ENCODE measurements at regions not wholly inside any gene's neighbourhood (a gene's known extent, or its start where the extent isn't known, plus 50 kb on each side); places are given as distances from the start of the nearest gene placed in this dataset.
"Not testable (repeated sequence)": the region's sequence is repeated elsewhere in the genome, so short reads cannot be mapped to it uniquely, and the experiment has no call there.

DNA sequence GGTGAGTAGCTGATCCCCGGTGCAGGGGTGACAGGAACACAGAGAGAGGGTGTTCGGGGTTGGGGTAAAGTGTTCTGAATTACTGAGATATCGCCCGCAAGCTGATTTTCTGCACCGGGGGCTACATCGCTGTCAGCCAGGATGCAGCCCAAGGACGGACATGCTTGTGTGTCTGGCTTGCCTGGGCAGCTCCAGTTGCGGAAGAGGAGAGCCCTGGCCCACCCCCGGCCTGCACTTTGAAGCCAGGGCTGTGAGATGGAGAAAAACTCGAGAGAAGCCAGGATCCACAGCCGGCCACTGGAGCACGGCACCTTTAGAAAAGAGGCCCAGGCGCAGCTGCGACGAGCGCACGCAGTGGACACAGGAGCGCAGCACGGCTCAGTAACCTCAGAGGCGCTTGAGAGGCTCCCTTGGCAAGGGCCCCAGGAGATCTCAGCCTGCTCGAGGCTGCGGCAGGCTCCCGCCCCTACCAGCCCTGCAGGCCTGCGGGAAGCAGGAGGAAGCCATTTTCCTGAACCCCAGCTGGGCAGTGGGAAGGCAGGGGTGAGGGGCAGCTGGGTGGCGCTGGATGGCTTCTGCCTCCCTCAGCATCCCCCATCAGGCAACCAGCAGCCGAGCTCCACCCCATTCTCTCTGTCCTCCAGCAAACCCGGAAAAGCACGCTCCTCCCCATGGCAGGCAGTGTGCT, 59.2 kb downstream of the C9orf50 start:
- no peak for DNase-seq (ENCODE audit: low read depth in 2 of 3, low spot score in 2 of 3)

DNA sequence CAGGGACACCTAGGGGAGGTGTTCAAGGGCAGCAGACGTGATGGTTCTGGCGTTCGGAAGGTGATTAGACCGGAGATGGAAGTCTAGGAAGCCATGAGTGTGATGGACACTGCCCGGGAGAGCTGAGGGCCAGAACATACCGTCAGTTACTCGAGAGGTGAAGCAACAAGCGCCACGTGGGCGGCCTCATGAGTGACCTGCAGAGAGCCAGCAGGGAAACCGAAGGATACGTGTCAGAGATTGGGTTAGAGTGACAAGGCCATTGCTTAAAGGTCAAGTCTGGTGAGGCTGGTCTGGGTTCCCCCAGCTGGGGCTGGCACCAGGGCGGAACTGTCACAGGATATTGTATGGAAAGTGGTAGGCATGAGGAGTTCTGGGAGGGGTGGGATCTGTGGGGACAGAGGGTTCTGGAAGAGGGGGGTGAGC, 60.0 kb downstream of the C9orf50 start:
- no peak for DNase-seq (ENCODE audit: low read depth in 2 of 3, low spot score in 2 of 3)

DNA sequence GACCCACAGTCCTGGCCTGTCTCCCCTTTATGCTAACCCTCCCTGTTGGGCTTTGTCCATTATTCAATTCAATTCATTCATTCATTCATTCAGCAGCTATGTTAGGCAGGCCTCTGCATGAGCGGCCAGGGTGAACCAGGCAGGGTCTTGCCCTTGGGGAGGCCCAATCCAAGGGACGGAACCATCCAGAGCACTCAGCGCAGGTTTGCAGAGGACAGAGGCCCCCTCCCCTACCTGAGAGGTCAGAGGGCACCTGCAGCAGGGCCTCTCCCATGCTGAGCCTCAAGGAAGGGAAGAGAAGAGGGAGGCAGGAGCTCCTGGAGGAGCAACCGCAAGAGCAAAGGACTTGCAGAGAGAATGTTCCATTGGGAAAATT, 61.4 kb downstream of the C9orf50 start:
- no peak for DNase-seq (ENCODE audit: low read depth in 2 of 3, low spot score in 2 of 3)

DNA sequence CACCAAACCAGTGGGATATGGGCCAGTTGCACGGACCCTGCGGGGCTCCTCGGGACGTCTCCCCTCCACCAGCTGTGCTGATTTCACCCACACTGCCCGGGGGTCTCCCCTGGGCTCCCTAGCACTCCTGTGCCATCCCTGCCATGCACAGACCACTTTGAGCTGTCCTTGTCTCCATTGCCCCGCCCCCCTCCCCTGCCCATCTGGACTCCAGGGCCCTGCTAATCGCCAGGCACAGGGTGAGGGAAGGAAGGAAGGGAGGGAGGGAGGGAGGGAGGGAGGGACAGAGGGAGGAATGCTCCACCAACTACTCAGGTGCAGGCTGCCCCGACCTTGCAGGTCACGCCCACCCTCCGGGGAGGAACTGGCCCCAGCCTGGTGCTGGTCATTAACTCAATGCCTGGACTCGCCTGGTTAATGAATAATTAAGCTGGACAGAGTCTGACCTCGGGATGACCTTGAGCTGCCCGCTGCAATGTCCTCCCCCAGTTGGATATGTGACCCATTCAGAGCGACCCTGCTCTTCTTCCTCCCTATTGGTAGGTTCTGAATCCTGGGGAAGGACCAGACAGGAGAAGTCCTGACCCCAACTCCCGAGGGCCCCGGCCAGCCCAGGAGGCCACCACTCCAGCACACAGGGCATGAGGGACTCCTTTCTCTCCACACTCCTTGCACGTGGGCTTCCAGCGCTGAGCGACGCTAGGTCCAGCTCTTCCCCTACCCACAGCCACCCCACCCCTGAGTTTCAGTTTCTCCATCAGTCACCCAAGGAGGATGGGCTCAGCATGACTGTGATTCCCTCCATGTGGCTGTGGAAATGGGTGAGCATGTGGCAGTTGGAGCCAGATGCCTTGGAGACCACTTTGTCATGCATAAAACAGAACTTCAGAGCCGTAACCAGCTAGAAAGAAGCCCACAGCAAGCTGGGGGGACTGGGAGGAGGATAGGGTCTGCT, 62.1 kb downstream of the C9orf50 start:
- no peak for DNase-seq (ENCODE audit: low read depth in 2 of 3, low spot score in 2 of 3)

DNA sequence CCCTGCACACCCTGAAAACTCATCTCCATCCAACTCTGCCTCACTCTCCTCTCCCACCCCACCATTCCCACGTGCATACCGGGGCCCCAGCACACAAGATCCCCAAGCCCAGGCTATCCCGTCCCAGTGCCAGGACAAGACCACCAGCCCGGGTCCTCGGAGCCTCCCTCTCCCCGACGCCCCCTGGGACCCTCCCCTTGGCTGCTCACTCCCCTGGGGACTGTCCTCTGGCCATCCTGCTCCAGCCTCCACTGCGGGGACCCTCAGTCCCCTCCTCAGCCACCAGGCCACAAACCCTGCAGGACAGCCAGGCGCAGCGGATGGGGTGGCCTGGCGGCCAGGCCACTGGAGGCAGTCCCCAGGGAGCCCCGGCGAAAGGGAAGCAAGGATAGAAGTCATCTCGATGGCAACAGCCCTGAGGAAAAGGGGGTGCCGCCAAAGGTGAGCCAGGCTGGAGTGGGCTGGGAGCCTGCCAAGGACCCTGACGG, 62.8 kb downstream of the C9orf50 start:
- no peak for DNase-seq (ENCODE audit: low read depth in 2 of 3, low spot score in 2 of 3)

DNA sequence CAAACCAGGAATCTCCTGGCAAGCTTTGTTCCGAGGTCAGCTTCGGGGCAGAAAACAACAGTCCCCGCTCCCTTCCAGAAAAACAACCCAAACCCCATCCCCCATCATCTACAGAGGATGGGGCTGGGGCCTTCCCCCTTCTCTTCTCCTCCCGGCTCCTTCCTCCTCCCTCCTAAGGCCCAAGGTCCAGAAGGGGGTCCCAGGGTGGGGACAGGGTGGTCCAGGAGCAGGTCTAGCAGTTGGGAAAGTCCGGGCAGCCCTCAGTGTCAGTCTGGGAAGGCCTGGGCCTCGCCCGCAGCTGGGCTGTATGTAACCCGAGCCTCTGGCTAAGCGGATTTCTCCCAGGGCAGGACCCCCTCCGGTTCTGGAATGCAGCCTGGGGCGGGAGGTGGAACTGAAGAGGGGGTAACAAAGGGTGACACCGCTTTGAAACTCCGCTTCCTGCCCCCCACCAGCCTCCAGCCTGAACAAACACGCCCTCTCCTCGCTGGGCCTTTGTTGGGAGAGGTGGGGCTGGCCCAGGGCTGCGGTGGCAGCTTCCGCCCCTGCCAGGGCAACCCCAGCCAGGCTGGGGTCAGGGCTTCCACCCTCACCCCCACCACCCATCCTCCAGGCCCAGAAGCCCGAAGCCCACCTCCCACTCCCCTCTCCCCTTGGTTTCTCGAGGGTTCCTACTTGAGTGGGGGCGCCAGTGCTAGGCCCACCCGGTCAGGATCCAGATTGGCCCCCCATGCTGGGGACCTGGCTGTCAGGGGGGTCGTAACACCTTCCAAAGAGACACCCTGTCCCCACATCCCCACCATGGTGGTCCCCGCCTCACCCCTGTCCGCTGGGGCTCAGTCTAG, 63.5 kb downstream of the C9orf50 start:
- no peak for DNase-seq (ENCODE audit: low read depth in 2 of 3, low spot score in 2 of 3)

DNA sequence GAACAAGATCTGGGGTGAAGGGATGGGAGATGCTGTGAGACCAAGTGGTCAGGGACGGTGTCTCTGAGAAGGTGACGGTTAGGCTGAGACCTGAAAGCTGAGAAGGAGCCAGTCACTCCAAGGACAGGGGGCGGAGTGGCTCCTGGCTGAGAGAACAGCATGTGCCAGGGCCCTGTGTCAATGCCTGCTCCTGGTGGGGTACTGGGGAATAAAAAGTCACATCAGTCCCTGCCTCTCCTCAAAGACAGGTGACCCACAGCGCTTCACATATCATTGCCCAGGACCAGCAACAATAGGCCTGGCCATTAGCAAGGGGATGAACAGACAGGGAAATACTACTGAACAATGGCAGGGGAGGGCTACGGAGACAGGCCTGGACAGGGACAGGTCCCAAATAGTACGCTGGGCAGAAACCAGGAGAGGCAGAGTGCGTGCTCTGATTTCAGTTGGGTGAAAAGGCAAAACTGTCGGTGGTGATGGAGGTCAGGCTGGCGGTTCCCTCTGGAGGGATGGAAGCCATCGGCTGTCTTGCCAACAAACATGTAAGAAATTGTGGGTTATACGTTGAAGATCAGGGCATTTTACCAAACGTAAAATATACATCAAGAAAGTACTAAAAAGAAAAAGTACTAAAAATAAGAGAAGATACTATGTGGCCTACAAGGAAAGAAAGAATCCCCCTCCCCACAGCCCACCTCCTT, 64.3 kb downstream of the C9orf50 start:
- DNase-seq (ENCODE audit: low read depth in 2 of 3, low spot score in 2 of 3) = no peak

DNA sequence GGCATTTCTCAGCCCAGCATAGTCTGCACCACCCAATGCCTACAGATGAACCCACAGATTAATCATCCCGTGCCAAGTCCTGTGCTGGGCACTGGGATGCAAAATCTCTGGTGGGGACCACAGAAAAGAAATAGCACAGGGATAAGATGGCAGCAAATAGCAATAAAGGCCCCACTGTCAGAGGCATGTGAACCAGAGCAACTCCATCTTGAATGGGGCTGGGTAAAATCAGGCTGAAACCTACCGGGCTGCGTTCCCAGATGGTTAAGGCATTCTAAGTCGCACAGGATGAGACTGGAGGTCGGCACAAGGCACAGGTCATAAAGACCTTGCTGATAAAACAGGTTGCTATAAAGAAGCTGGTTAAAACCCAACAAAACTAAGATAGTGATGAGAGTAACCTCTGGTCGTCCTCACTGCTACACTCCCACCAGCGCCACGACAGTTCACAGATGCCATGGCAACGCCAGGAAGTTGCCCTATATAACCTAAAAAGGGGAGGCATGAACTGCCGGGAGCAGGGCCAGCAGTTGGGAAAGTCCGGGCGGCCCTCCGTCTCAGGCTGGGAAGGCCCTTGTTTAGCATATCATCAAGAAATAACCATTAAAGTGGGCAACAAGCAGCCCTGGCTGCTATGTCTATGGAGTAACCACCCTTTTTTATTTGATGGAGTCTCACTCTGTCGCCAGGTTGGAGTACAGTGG, 65.2 kb downstream of the C9orf50 start:
- no peak for DNase-seq (ENCODE audit: low read depth in 2 of 3, low spot score in 2 of 3)

DNA sequence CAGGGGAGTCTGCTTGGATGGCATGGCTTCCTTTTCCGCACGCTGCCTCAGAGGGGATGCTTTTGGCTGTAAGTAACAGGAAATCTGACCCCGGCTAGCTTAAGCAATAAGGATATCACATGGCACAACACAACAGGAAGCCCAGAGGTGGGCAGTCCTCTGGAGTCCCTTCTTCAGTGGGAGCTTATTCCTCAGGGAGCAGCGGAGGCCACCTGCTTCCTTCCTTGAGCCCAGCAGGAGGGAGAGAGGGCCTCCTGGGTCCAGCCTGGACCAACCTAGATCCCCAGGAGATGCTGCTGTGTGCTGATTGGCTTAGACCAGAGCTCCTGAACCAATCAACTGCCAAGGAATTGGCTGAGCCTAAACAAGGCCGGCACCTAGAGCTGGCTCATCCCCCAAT, 66.3 kb downstream of the C9orf50 start:
- no peak for DNase-seq (ENCODE audit: low read depth in 2 of 3, low spot score in 2 of 3)

DNA sequence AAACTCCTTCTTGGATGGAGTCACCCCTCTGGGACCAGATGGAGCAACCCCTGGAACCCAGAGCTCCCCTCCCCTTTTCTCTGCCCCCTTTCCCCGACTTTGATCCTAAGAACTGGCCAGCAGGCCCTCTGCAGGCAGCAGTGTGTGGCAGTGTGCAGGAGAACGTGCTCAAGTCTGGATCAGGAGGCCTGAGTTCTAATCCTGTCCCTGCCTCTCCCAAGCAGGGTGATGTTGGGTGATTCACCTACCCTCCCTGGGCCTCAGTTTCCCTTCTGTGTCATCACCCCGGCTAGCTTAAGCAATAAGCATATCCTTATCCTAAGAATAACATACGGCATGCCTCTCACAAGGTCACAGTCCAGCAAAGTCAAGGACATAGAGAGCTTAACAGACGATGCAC, 67.6 kb downstream of the C9orf50 start:
- no peak for DNase-seq (ENCODE audit: low read depth in 2 of 3, low spot score in 2 of 3)

DNA sequence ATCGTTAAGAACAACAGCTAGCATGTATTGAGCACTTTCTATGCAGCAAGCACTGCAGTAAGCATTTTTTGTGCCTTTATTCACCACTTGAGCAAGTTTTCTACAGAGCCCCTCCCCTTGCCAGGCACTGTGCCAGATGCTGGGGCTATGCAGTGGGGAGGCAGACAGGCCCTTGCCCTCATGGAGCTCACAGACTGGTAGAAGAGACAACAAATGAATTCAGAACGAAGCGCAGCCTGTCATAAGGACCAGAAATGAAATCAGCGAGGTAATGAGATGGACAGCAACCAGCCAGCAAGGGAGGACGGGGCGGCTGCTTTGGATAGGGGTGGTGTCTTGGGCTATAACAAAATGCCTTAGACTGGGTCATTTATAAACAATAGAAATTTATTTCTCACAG, 68.8 kb downstream of the C9orf50 start:
- DNase-seq (ENCODE audit: low read depth in 2 of 3, low spot score in 2 of 3) = no peak

DNA sequence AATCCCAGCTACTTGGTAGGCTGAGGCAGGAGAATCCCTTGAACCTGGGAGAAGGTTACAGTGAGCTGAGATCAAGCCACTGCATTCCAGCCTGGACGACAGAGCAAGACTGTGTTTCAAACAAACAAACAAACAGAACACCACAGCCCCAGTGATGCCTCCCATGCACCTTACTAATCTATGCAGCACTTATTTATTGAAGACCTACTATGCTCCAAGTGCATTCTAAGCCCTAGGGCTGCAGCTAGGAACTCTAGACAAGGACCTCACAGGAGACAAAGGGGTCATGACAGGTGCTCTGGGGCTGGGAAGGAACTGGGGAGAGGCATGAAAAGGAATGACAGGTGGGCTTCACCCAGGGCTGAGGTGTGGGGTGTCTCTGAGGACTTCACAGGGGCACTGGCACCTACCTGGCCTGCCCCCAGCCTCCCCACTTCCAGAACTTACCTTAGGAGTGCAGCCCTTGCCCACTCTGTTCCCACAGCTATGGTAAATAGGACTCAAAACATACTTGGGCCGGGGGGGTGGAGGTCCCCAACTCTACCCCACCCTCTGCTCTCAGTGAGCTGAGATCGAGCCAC, 69.4 kb downstream of the C9orf50 start:
- DNase-seq (ENCODE audit: low read depth in 2 of 3, low spot score in 2 of 3) = no peak

DNA sequence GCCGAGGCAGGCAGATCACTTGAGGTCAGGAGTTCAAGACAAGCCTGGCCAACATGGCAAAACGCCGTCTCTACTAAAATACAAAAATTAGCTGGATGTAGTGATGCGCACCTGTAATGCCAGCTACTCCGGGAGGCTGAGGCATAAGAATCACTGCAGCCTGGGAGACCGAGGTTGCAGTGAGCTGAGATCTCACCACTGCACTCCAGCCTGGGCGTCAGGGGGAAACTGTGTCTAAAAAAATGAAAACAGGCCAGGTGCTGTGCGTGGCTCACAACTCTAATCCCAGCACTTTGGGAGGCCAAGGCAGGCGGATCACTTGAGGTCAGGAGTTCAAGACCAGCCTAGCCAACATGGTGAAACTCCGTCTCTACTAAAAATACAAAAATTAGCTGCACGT, 69.9 kb downstream of the C9orf50 start:
- not testable (repeated sequence) for DNase-seq (ENCODE audit: low read depth in 2 of 3, low spot score in 2 of 3)

DNA sequence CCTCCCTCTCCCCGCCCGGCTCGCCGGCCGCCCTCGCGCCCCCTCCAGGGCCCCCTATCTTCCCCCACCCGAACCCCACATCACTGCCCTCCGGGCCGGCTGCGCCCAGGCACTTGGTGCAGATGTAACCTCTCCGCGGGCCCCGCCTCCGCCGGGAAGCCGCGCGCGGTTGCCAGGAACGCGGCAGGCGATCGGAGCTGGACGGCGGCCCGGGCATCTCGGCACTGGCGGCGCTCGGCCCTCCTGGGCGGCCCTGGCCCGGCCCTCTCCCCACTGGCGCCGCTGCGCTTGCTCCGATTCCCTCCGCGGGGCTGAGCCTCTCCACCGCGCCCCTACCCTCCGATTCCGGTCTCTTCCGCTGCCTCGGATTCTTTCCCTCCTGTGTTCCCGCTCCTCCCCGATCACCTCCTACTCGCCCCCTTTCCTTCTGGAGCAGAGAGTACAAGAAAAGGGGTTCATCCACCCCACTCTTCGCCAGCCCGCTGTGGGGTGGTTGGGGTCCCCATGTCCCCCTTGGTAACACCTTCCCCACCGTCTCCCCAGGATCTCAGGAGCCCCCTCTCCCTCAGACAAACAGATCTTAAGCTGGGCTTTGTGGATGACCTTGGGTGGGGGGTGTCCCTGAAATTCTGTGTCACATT, 70.6 kb downstream of the C9orf50 start:
- no peak for DNase-seq (ENCODE audit: low read depth in 2 of 3, low spot score in 2 of 3)

DNA sequence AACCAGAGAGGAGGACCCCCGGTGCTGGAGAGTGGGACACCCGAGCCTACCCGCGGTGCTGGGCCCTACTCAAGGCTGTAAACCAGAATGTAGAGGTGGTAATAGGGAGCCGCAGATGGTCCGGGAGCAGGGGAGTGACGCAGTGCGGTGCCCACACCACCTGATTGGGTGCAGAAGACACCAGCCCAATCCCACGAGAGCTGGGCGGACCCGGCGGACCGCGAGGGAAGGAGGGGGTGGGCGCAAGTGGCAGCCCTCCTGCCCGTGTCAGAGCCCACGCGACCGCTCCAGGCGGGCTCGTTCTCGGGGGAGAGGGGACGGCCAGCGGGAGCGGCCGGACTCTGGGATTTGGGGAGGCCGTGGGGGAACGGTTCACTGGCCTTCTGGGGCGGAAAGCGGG, 71.2 kb downstream of the C9orf50 start:
- DNase-seq (ENCODE audit: low read depth in 2 of 3, low spot score in 2 of 3) = no peak

DNA sequence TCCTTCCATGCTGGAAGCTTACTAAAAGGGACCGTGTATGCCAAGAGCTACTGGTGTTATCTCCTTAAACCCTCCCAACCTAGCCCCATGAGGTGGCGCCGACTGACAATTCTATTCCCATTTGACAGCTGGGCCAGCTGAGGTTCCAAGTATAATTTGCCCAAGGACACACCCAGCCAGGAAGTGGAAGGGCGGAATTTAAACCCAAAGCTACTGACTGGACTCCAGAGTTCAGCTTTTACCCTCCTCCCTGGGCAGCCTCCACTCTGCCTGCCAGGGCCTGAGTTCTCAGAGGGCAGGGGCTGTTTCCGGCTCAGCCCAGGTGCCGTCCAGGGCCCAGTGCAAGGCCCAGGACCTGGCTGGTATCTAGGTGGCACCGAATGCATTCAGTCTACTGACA, 71.8 kb downstream of the C9orf50 start:
- DNase-seq (ENCODE audit: low read depth in 2 of 3, low spot score in 2 of 3) = no peak

DNA sequence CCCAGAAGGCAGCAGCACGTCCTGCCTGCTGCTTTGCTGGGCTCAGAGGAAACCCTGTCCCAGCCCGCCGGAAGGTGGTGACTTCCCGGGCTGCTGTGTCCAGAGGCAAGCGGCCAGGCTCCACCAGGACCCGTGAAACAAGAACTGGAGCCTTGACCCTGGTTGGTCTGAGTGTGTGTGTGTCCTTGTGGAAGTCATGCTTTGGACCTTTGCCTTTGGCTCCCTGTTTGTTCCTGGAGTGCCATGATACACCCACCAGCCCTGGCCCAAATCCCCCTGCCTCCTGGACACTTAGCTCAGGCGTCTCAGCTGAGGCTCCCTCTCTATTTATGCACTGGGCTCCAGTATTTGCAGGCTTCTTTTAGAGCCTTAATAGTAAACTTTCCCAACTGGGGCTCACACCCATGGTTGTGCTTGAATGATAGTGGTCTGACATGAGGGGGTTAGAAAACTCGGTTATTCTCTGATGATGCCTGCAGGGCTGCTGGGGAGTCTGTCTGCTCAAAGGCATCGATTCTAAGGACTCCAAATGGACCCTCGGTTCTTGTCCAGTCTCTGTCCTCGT, 72.2 kb downstream of the C9orf50 start:
- DNase-seq (ENCODE audit: low read depth in 2 of 3, low spot score in 2 of 3) = no peak

DNA sequence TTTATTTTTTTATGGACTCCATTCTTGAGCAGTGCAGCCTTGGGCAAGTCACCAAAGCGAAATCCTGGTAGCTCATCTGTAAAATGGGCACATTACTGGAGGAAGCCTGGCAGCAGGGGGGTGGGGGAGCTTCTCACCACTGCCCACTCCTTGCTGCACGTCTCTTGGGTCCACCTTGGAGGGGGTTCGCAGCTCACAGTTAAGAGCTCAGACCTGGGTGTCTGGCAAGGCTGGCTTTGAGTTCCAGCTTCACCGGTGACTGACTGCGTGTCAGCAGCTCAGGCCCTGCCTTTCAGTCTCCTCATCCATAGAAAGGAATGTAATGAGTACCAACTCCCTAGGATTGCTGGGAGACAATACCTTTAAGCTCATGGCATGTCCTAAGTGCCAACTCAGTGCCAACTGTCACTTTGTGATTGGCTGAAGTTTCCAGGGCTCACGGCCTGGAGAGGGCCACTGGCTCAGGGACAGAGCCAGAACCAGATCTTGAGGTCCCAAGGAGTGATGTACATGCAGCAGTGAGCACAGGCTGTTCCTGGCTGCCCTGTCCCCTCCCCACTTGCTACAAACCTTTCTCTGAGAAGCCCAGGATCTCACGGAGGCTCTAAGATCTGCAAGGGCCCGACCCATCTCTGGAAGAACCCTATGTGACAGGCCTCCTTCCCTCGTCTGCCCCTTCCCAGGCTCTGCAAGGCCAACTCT, 72.9 kb downstream of the C9orf50 start:
- DNase-seq (ENCODE audit: low read depth in 2 of 3, low spot score in 2 of 3) = no peak

All from activated CD8-positive, alpha-beta memory T cell treated with anti-CD3 and anti-CD28 coated beads for 48 hours (primary cell).